ENCODE measurements at regions not wholly inside any gene's neighbourhood (a gene's known extent, or its start where the extent isn't known, plus 50 kb on each side); places are given as distances from the start of the nearest gene placed in this dataset.

DNA sequence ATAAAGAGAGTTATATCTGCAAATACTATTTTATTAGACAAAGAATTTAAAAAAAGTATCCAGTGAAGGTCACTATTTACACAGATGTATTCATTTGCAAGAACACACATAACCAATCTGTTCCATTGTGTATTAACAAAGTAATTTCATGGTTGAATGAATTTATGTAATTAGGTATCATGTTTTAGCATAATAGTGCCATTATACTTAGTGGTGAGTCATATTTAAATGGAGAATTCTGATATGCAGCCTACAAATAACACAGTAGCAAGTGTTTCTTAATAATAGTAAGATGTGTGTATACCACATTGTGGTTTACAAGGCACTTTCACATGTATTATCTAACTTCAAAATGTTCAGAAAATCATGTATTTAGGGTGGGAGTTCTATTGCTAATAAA lies 1028.5 kb upstream of the ACO1 start:
- TF ChIP-seq, protein P1, sequence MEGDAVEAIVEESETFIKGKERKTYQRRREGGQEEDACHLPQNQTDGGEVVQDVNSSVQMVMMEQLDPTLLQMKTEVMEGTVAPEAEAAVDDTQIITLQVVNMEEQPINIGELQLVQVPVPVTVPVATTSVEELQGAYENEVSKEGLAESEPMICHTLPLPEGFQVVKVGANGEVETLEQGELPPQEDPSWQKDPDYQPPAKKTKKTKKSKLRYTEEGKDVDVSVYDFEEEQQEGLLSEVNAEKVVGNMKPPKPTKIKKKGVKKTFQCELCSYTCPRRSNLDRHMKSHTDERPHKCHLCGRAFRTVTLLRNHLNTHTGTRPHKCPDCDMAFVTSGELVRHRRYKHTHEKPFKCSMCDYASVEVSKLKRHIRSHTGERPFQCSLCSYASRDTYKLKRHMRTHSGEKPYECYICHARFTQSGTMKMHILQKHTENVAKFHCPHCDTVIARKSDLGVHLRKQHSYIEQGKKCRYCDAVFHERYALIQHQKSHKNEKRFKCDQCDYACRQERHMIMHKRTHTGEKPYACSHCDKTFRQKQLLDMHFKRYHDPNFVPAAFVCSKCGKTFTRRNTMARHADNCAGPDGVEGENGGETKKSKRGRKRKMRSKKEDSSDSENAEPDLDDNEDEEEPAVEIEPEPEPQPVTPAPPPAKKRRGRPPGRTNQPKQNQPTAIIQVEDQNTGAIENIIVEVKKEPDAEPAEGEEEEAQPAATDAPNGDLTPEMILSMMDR (conservative IDR thresholded peaks at IDR 0.05) = no peak
- no peak for TF ChIP-seq EZH2 (IDR thresholded peaks at IDR 0.05; ENCODE audit: low read depth)

Measured in PC-9 (cell line).